ENCODE measurements at regions not wholly inside any gene's neighbourhood (a gene's known extent, or its start where the extent isn't known, plus 50 kb on each side); places are given as distances from the start of the nearest gene placed in this dataset.

DNA sequence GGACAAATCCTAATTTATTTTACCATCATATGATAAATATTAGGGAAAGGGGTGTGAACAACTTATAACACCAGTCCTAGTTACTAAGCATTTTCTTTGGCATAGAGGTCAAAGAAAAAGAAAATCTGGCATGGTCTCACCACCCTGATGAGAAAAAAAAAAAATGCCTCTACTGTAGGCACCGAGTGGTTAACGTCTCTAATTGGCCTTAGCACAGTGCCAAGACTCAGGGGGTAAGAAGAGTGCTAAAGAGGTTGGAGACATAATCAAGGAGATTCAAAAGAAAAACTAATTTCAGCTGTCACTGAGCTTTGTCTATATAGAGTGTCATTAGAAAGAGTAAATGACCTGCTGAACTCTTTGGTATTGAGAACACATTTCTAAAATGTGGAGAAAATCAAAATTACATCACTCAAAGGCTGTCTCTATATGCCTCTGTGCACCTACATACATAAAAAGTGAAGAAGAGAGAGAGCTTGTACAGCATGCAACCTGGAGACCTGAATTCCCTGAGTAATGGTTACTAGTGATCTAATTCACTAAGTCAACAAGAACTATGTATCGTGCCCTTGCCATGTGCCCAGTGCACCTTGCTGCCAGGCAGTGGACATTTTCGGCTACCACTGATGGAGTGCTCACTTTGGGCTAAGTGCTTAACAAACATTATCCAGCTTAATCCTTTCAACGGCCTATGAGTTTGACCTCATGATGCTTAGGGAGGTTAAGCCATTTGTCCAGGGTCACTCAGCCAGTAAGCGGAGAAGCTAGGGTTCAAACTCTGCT is 113.8 kb upstream of the G2E3 start:
- TF ChIP-seq, protein P1, sequence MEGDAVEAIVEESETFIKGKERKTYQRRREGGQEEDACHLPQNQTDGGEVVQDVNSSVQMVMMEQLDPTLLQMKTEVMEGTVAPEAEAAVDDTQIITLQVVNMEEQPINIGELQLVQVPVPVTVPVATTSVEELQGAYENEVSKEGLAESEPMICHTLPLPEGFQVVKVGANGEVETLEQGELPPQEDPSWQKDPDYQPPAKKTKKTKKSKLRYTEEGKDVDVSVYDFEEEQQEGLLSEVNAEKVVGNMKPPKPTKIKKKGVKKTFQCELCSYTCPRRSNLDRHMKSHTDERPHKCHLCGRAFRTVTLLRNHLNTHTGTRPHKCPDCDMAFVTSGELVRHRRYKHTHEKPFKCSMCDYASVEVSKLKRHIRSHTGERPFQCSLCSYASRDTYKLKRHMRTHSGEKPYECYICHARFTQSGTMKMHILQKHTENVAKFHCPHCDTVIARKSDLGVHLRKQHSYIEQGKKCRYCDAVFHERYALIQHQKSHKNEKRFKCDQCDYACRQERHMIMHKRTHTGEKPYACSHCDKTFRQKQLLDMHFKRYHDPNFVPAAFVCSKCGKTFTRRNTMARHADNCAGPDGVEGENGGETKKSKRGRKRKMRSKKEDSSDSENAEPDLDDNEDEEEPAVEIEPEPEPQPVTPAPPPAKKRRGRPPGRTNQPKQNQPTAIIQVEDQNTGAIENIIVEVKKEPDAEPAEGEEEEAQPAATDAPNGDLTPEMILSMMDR (conservative IDR thresholded peaks at IDR 0.05; ENCODE audit: low read depth in 2 of 2) = no peak
- TF ChIP-seq EZH2 (IDR thresholded peaks at IDR 0.05; ENCODE audit: low read depth, unreplicated experiment) = no peak
- no peak for TF ChIP-seq CREB1 (CRISPR knock-in tag; IDR thresholded peaks at IDR 0.05; ENCODE audit: low read depth)
- TF ChIP-seq, protein P2, sequence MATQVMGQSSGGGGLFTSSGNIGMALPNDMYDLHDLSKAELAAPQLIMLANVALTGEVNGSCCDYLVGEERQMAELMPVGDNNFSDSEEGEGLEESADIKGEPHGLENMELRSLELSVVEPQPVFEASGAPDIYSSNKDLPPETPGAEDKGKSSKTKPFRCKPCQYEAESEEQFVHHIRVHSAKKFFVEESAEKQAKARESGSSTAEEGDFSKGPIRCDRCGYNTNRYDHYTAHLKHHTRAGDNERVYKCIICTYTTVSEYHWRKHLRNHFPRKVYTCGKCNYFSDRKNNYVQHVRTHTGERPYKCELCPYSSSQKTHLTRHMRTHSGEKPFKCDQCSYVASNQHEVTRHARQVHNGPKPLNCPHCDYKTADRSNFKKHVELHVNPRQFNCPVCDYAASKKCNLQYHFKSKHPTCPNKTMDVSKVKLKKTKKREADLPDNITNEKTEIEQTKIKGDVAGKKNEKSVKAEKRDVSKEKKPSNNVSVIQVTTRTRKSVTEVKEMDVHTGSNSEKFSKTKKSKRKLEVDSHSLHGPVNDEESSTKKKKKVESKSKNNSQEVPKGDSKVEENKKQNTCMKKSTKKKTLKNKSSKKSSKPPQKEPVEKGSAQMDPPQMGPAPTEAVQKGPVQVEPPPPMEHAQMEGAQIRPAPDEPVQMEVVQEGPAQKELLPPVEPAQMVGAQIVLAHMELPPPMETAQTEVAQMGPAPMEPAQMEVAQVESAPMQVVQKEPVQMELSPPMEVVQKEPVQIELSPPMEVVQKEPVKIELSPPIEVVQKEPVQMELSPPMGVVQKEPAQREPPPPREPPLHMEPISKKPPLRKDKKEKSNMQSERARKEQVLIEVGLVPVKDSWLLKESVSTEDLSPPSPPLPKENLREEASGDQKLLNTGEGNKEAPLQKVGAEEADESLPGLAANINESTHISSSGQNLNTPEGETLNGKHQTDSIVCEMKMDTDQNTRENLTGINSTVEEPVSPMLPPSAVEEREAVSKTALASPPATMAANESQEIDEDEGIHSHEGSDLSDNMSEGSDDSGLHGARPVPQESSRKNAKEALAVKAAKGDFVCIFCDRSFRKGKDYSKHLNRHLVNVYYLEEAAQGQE (IDR thresholded peaks at IDR 0.05; ENCODE audit: unreplicated experiment) = no peak
- TF ChIP-seq EZH2phosphoT487 (IDR thresholded peaks at IDR 0.05; ENCODE audit: unreplicated experiment) = no peak
- no peak for TF ChIP-seq POLR2AphosphoS5 (IDR thresholded peaks at IDR 0.05; ENCODE audit: low read depth)

All from GM23338 (cell line).